Transverse colon (tissue), 4 donors: ENCODE measurements at regions not wholly inside any gene's neighbourhood (a gene's known extent, or its start where the extent isn't known, plus 50 kb on each side); places are given as distances from the start of the nearest gene placed in this dataset.

Experiments
- DNase-seq: peaks from one replicate; pipeline ENCODE4 v3.0.0-alpha.2; 2019
- H3K27ac ChIP-seq, 4 donors: fragments of 200-600 bp; sonication (generic); 2 replicates each; pipeline ENCODE4 v1.5.1; 2016 to 2018; ENCODE audit warnings: inconsistent platforms in 4 of 4
- H3K27me3 ChIP-seq: fragments of 200-600 bp; sonication (generic); 2 replicates; pipeline ENCODE4 v1.5.1; 2017; ENCODE audit warnings: inconsistent platforms
- H3K36me3 ChIP-seq, 4 donors: fragments of 200-600 bp; sonication (generic); 2 replicates each; pipeline ENCODE4 v1.5.1; 2017 to 2019; ENCODE audit warnings: inconsistent platforms in 4 of 4
- H3K4me1 ChIP-seq, 4 donors: fragments of 200-600 bp; sonication (generic); 2 replicates each; pipeline ENCODE4 v1.5.1; 2017 to 2020; ENCODE audit warnings: inconsistent platforms in 4 of 4
- H3K4me3 ChIP-seq, 4 donors: fragments of 200-600 bp; sonication (generic); 1 replicate in 1 of 4; 2 replicates in 3 of 4; pipeline versions ENCODE4 v1.5.1 to v1.6.1; 2017 to 2019; ENCODE audit warnings: inconsistent platforms in 4 of 4
- H3K9me3 ChIP-seq, 2 donors: fragments of 200-600 bp; sonication (generic); 2 replicates each; pipeline ENCODE4 v1.5.1; 2017 to 2019; ENCODE audit warnings: inconsistent platforms in 2 of 2
- EP300 ChIP-seq: sonication (generic); formaldehyde crosslinking; IDR thresholded peaks from one replicate; pipeline ENCODE4 v1.6.1; 2017; ENCODE audit warnings: antibody characterized with exemption, low read depth
- POLR2A ChIP-seq: fragments of 450-650 bp; IDR thresholded peaks from one replicate; pipeline ENCODE4 v1.6.1; 2016; ENCODE audit warnings: antibody characterized with exemption, mild to moderate bottlenecking, moderate library complexity
- POLR2AphosphoS5 ChIP-seq, 3 donors: sonication (generic); formaldehyde crosslinking; IDR thresholded peaks; one replicate each; pipeline ENCODE4 v1.6.1; 2016; ENCODE audit warnings: antibody characterized with exemption in 3 of 3
- WGBS, 2 donors: methylation state at CpG; one replicate each; pipeline ENCODE4 v1.1.5; 2018; ENCODE audit warnings: low coverage in 1 of 2; 5-methylcytosine and 5-hydroxymethylcytosine counted together
- in situ Hi-C, 4 donors: fragments of 200-750 bp; cut with MboI; loops; one replicate each; pipeline versions ENCODE4 v1.15.0 to v1.15.1; 2017; ENCODE audit warnings: low sequenced_read_pairs in 3 of 4, low pct_ligation_motif_present in 1 of 4, low pct_unique_long_range_greater_than_20kb in 1 of 4
- intact Hi-C: fragments of 100-400 bp; cut with DNase I; formaldehyde crosslinking; loops from one replicate; pipeline ENCODE4 v1.15.1; 2023; ENCODE audit warnings: low total_unique reads
- TF ChIP-seq, protein P1 (sequence below), 5 experiments: fragments of 200-600 bp in 3 of 5; fragments of 450-650 bp in 2 of 5; sonication (generic) in 3 of 5; IDR thresholded peaks; 1 replicate in 2 of 5; 2 replicates in 3 of 5; pipeline ENCODE4 v1.5.1; 2016 to 2017; ENCODE audit warnings: antibody characterized with exemption in 5 of 5, inconsistent platforms in 3 of 5, mild to moderate bottlenecking in 2 of 5, moderate library complexity in 1 of 5

GRCh38 chr18:2348003-2348402 is 223.3 kb downstream of the METTL4 start:
- no peaks in the 10 kb centered on the region for H3K27me3 ChIP-seq
- no peaks in the 10 kb centered on the region for H3K36me3 ChIP-seq
- no peaks in the 10 kb centered on the region for H3K4me1 ChIP-seq
- TF ChIP-seq EP300 (no peak), POLR2A (no peak), POLR2AphosphoS5 (IDR thresholded peaks at IDR 0.05) (no peak)
- TF ChIP-seq, protein P1, sequence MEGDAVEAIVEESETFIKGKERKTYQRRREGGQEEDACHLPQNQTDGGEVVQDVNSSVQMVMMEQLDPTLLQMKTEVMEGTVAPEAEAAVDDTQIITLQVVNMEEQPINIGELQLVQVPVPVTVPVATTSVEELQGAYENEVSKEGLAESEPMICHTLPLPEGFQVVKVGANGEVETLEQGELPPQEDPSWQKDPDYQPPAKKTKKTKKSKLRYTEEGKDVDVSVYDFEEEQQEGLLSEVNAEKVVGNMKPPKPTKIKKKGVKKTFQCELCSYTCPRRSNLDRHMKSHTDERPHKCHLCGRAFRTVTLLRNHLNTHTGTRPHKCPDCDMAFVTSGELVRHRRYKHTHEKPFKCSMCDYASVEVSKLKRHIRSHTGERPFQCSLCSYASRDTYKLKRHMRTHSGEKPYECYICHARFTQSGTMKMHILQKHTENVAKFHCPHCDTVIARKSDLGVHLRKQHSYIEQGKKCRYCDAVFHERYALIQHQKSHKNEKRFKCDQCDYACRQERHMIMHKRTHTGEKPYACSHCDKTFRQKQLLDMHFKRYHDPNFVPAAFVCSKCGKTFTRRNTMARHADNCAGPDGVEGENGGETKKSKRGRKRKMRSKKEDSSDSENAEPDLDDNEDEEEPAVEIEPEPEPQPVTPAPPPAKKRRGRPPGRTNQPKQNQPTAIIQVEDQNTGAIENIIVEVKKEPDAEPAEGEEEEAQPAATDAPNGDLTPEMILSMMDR (IDR thresholded peaks at IDR 0.05): no peak
- 70 to 76% methylated on average over 4 to 5 of the region's 5 CpGs for WGBS, 2 donors
- H3K9me3 ChIP-seq: no peaks in the 10 kb centered on the region
- intact Hi-C loops (no loop called here), in situ Hi-C loops (loop anchor here in 1 of 4 donors (25.0 kb wide), 1 partner anchor 189 kb away; no protein-coding TSS in a partner anchor)
- no peak overlapping the region for H3K27ac ChIP-seq
- DNase-seq: no peak
- H3K4me3 ChIP-seq: no peak overlapping the region

GRCh38 chr18:2351126-2351850 is 220.0 kb downstream of the METTL4 start:
- in situ Hi-C loops (no loop called here), intact Hi-C loops (no loop called here)
- 74 to 90% methylated on average over 14 to 31 of the region's 31 CpGs for WGBS, 2 donors

DNA sequence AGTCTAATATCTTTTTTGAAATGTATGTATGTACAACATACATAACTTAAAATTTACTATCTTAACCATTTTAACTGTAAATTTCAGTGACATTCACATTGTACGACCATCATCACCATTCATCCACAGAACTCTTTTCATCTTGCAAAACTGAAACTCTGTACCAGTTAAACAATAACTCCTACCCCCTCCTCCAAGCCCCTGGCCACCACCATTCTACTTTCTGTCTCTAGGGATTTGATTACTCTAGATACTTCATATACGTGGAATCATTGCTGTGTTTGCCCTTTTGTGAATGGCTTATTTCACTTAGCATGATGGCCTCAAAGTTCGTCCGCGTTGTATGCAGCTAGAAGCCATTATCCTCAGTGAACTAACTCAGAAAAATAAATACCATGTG is 217.0 kb downstream of the METTL4 start:
- DNase-seq: no peak
- Histone ChIP-seq H3K36me3 (no peaks in the 10 kb centered on the region), H3K4me3 (no peak overlapping the region), H3K27me3 (no peaks in the 10 kb centered on the region), H3K9me3 (no peaks in the 10 kb centered on the region), H3K4me1 (no peaks in the 10 kb centered on the region), H3K27ac (no peak overlapping the region)
- intact Hi-C loops (no loop called here), in situ Hi-C loops (no loop called here)
- 79 to 81% methylated on average over 5 of the region's 5 CpGs for WGBS, 2 donors
- TF ChIP-seq POLR2A: no peak
- no peak for TF ChIP-seq POLR2AphosphoS5 (IDR thresholded peaks at IDR 0.05)
- TF ChIP-seq EP300: no peak
- TF ChIP-seq, protein P1 (IDR thresholded peaks at IDR 0.05): no peak

More at GRCh38 chr18:2351126-2351850, 220.0 kb downstream of the METTL4 start:
- no peak overlapping the region for H3K4me3 ChIP-seq
- no peak for DNase-seq
- H3K9me3 ChIP-seq: no peaks in the 10 kb centered on the region
- H3K36me3 ChIP-seq: no peaks in the 10 kb centered on the region
- no peaks in the 10 kb centered on the region for H3K27me3 ChIP-seq
- TF ChIP-seq POLR2A (no peak), POLR2AphosphoS5 (IDR thresholded peaks at IDR 0.05) (no peak), EP300 (no peak)
- TF ChIP-seq, protein P1 (IDR thresholded peaks at IDR 0.05): no peak
- H3K4me1 ChIP-seq: no peaks in the 10 kb centered on the region
- H3K27ac ChIP-seq: no peak overlapping the region

DNA sequence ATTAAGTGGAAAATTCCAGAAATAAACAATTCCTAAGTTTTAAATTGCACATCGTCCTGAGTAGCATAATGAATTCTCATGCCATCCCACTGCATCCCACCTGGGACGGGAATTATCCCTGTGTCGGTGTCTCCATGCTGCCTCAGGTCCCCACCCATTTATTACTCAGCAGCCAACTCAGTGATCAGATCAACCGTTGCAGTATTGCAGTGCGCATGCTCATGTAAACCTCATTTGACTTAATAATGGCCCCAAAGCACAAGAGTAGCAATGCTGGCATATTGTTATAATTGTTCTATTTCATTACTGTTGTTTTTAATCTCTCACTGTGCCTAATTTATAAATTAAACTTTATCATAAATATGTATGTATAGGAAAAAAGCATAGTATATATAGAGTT is 214.4 kb downstream of the METTL4 start:
- intact Hi-C loops (no loop called here), in situ Hi-C loops (no loop called here)
- no peaks in the 10 kb centered on the region for H3K27me3 ChIP-seq
- no peak for DNase-seq
- H3K4me3 ChIP-seq: no peak overlapping the region
- no peak overlapping the region for H3K27ac ChIP-seq
- TF ChIP-seq POLR2AphosphoS5 (IDR thresholded peaks at IDR 0.05): no peak
- TF ChIP-seq, protein P1 (IDR thresholded peaks at IDR 0.05): no peak
- TF ChIP-seq EP300: no peak
- no peak for TF ChIP-seq POLR2A
- 78 to 90% methylated on average over 5 of the region's 5 CpGs for WGBS, 2 donors
- no peaks in the 10 kb centered on the region for H3K9me3 ChIP-seq
- H3K36me3 ChIP-seq: no peaks in the 10 kb centered on the region
- no peaks in the 10 kb centered on the region for H3K4me1 ChIP-seq
